Activated CD8-positive, alpha-beta memory T cell treated with anti-CD3 and anti-CD28 coated beads for 36 hours (primary cell): ENCODE measurements at regions not wholly inside any gene's neighbourhood (a gene's known extent, or its start where the extent isn't known, plus 50 kb on each side); places are given as distances from the start of the nearest gene placed in this dataset.

ENCODE experiments used
- CTCF ChIA-PET: fragments of 350-600 bp; sonication (Branson Sonifier 250); formaldehyde crosslinking; loops from one replicate; lab custom pipeline; 2021; ENCODE audit warnings: antibody characterized with exemption; lab: Charles Lee
- POLR2A ChIA-PET: fragments of 350-600 bp; sonication (Branson Sonifier 250); formaldehyde crosslinking; loops from one replicate; lab custom pipeline; 2021; ENCODE audit warnings: antibody characterized with exemption; lab: Charles Lee

- ChIA-PET CTCF (no interaction called here), POLR2A (no interaction called here)
Measured at GRCh38 chr11:95541715-95542114, 247.9 kb downstream of the FAM76B start.

GRCh38 chr11:95536047-95536690 is 253.4 kb downstream of the FAM76B start:
- POLR2A ChIA-PET, result no interaction called here
- CTCF ChIA-PET, result interaction anchor here (1.4 kb wide), 1 partner anchor 169 kb away, joined by 3 read pairs; no protein-coding TSS in a partner anchor

GRCh38 chr11:95534809-95535208 is 254.8 kb downstream of the FAM76B start:
- POLR2A ChIA-PET, result no interaction called here
- CTCF ChIA-PET, result no interaction called here

- ChIA-PET CTCF (no interaction called here), POLR2A (no interaction called here)
Measured at GRCh38 chr11:95534226-95534625, 255.4 kb downstream of the FAM76B start.

- ChIA-PET POLR2A (no interaction called here), CTCF (no interaction called here)
Measured at GRCh38 chr11:95531116-95531515, 258.5 kb downstream of the FAM76B start.

- CTCF ChIA-PET, result interaction anchor here (0.8 kb wide), 1 partner anchor 171 kb away, joined by 3 read pairs; no protein-coding TSS in a partner anchor
- POLR2A ChIA-PET, result no interaction called here
Measured at GRCh38 chr11:95524314-95525036, 265.1 kb downstream of the FAM76B start.

GRCh38 chr11:95522874-95523273 is 266.7 kb downstream of the FAM76B start:
- CTCF ChIA-PET, result no interaction called here

GRCh38 chr11:95521862-95522261 is 267.7 kb downstream of the FAM76B start:
- POLR2A ChIA-PET, result no interaction called here
- CTCF ChIA-PET, result no interaction called here

More at GRCh38 chr11:95522874-95523273, 266.7 kb downstream of the FAM76B start:
- POLR2A ChIA-PET, result no interaction called here

GRCh38 chr11:95521133-95521542 is 268.4 kb downstream of the FAM76B start:
- ChIA-PET POLR2A (no interaction called here), CTCF (no interaction called here)

GRCh38 chr11:95520369-95521132 is 269.0 kb downstream of the FAM76B start:
- POLR2A ChIA-PET, result no interaction called here
- CTCF ChIA-PET, result no interaction called here

- ChIA-PET POLR2A (no interaction called here), CTCF (no interaction called here)
Measured at GRCh38 chr11:95519912-95520311, 269.7 kb downstream of the FAM76B start.

- POLR2A ChIA-PET, result no interaction called here
- CTCF ChIA-PET, result no interaction called here
Measured at GRCh38 chr11:95517453-95517852, 272.1 kb downstream of the FAM76B start.

- CTCF ChIA-PET, result no interaction called here
Measured at GRCh38 chr11:95516786-95517185, 272.8 kb downstream of the FAM76B start.

GRCh38 chr11:95516175-95516574 is 273.4 kb downstream of the FAM76B start:
- ChIA-PET POLR2A (no interaction called here), CTCF (no interaction called here)

More at GRCh38 chr11:95516786-95517185, 272.8 kb downstream of the FAM76B start:
- POLR2A ChIA-PET, result no interaction called here

GRCh38 chr11:95515371-95515770 is 274.2 kb downstream of the FAM76B start:
- POLR2A ChIA-PET, result no interaction called here
- CTCF ChIA-PET, result no interaction called here

GRCh38 chr11:95514416-95515110 is 275.0 kb downstream of the FAM76B start:
- ChIA-PET POLR2A (no interaction called here), CTCF (no interaction called here)

- ChIA-PET CTCF (no interaction called here), POLR2A (no interaction called here)
Measured at GRCh38 chr11:95512682-95513081, 276.9 kb downstream of the FAM76B start.

- ChIA-PET CTCF (no interaction called here), POLR2A (no interaction called here)
Measured at GRCh38 chr11:95512177-95512576, 277.4 kb downstream of the FAM76B start.

GRCh38 chr11:95508219-95508890 is 277.4 kb upstream of the SESN3 start:
- POLR2A ChIA-PET, result no interaction called here

More at GRCh38 chr11:95508219-95508890, 277.4 kb upstream of the SESN3 start:
- CTCF ChIA-PET, result interaction anchor here (1.3 to 1.4 kb wide), 2 partner anchors 21 to 197 kb away, joined by 3 to 5 read pairs; no protein-coding TSS in a partner anchor
